ENCODE measurements at regions not wholly inside any gene's neighbourhood (a gene's known extent, or its start where the extent isn't known, plus 50 kb on each side); places are given as distances from the start of the nearest gene placed in this dataset.

DNA sequence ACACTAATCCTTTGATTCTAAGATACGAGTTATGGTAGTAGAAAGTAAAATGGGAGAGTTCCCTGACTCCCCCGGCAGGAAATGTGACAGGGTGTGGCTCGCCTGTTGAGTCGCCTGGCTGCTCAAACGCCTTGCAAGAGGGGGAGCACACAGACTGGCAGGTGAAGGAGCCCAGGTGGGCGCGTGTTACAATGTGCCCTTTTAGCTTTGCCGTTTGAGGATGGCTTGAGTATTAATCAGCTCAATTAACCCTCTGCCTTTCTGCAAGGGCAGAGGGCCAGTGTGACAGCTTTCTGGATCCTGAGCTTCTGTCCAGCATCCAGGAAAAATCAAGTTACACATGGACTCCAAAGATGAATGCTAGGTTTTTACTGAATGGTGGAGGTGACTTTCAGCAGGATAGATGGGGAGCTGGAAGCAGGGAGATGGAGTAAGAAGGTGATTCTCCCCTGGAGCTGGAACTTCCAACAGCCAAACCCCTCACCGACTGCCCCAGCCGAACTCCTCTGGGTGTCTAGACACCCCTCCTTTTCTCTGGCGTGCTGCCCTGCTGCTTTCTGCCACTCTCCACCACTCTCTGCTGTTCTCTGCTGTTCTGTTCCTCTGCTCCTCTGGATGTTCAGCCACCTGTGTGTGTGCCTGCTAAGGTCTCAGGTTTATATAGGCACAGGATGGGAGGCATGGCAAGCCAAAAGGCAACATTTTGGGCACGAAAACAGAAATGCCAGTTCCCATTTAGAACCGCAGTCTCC, 548.8 kb upstream of the KCND2 start:
- ATAC-seq (ENCODE audit: low read depth) (no peak), DNase-seq (no peak)
- BruUV-seq (replicated peaks) = no TSS peak
- no peaks in the 10 kb centered on the region for H3K4me1 ChIP-seq (ENCODE audit: control insufficient read depth, insufficient read depth, low read length)
- dilution Hi-C loops (cut with HindIII; ENCODE audit: low sequenced_read_pairs, unreplicated experiment) (no loop called here), in situ Hi-C loops (cut with MboI; ENCODE audit: low sequenced_read_pairs) (no loop called here), intact Hi-C loops (cut with micrococcal nuclease) (no loop called here)
- 67% methylated on average over 1 of the region's 13 CpGs; no CpG with 5 or more reads in 1 of the 2 experiments for WGBS, 2 experiments (ENCODE audit: extremely low coverage in 2 of 2, insufficient read length in 1 of 2)
- TF ChIP-seq RCOR1 (IDR thresholded peaks at IDR 0.05; ENCODE audit: insufficient replicate concordance, low read length) (no peak), POLR2A (IDR thresholded peaks at IDR 0.05; ENCODE audit: low read depth, low read length) (no peak), SMC3 (IDR thresholded peaks at IDR 0.05; ENCODE audit: low read depth, low read length) (no peak)
- TF ChIP-seq, protein P1, sequence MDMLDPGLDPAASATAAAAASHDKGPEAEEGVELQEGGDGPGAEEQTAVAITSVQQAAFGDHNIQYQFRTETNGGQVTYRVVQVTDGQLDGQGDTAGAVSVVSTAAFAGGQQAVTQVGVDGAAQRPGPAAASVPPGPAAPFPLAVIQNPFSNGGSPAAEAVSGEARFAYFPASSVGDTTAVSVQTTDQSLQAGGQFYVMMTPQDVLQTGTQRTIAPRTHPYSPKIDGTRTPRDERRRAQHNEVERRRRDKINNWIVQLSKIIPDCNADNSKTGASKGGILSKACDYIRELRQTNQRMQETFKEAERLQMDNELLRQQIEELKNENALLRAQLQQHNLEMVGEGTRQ (IDR thresholded peaks at IDR 0.05; ENCODE audit: low read depth, low read length) = no peak
- no peak overlapping the region for H4K5ac ChIP-seq (ENCODE audit: low read depth, low read length)
- H2BK5ac ChIP-seq (ENCODE audit: low read depth, low read length, poor library complexity, severe bottlenecking) = no peak overlapping the region
- no peak overlapping the region for H3K27ac ChIP-seq (ENCODE audit: insufficient read depth, low read length)
- no peak overlapping the region for H2BK20ac ChIP-seq (ENCODE audit: low read depth, low read length)
- no peak overlapping the region for H2AK9ac ChIP-seq (replicated peaks; ENCODE audit: low read depth, low read length, poor library complexity)
- no peaks in the 10 kb centered on the region for H3K36me3 ChIP-seq (ENCODE audit: control insufficient read depth, insufficient read depth, low read length)
- H4K20me1 ChIP-seq (ENCODE audit: insufficient read depth, low read length) = no peaks in the 10 kb centered on the region
- no peaks in the 10 kb centered on the region for H3K27me3 ChIP-seq (ENCODE audit: control insufficient read depth, insufficient read depth, low read length)
- H3K18ac ChIP-seq (ENCODE audit: low read depth, low read length) = no peak overlapping the region
- no peak overlapping the region for H2AK5ac ChIP-seq (ENCODE audit: low read depth, low read length)
- H3K23ac ChIP-seq (ENCODE audit: low read depth, low read length) = no peak overlapping the region
- CTCF ChIA-PET = no interaction called here
- no peak overlapping the region for H2BK15ac ChIP-seq (ENCODE audit: low read depth, low read length)
- no peak overlapping the region for H3K4me3 ChIP-seq (ENCODE audit: insufficient read depth, low read depth, low read length)
- no peak overlapping the region for H3K56ac ChIP-seq (ENCODE audit: extremely low read depth, insufficient read depth, low read length)
- no peak overlapping the region for H3K4ac ChIP-seq (ENCODE audit: low read depth, low read length)
- no peak overlapping the region for H2BK120ac ChIP-seq (ENCODE audit: low read depth, low read length)
- H3K14ac ChIP-seq (replicated peaks; ENCODE audit: low read depth, low read length) = no peak overlapping the region
- H2AFZ ChIP-seq (replicated peaks; ENCODE audit: low read length, poor library complexity) = peak overlapping the region; percentile 32
- H3K9me3 ChIP-seq (ENCODE audit: control insufficient read depth, insufficient read depth, low read length) = no peaks in the 10 kb centered on the region
- no peak overlapping the region for H3K4me2 ChIP-seq (ENCODE audit: low read depth, low read length)
- POLR2A ChIA-PET (ENCODE audit: unreplicated experiment) = no interaction called here
- H3K9me1 ChIP-seq (ENCODE audit: insufficient read depth, low read length) = no peaks in the 10 kb centered on the region
- no peak overlapping the region for H4K8ac ChIP-seq (ENCODE audit: low read depth in 2 of 2, low read length in 2 of 2)
- no peak overlapping the region for H4K91ac ChIP-seq (ENCODE audit: insufficient read depth, low read depth, low read length)
- no peaks in the 10 kb centered on the region for H3K79me1 ChIP-seq (ENCODE audit: low read depth in 1 of 2, low read length in 2 of 2)
- H3K9ac ChIP-seq (ENCODE audit: low read depth, low read length) = no peak overlapping the region

Data from IMR-90 (cell line).